HepG2 (cell line): ENCODE measurements at regions not wholly inside any gene's neighbourhood (a gene's known extent, or its start where the extent isn't known, plus 50 kb on each side); places are given as distances from the start of the nearest gene placed in this dataset.

Experiments
- GFI1 ChIP-seq: sonication (generic); formaldehyde crosslinking; IDR thresholded peaks from 2 replicates; pipeline ENCODE4 v1.5.0; 2020; ENCODE audit warnings: missing genetic modification reagents, mild to moderate bottlenecking, borderline replicate concordance
- JUN ChIP-seq: sonication (generic); formaldehyde crosslinking; IDR thresholded peaks from 2 replicates; pipeline ENCODE4 v1.4.0; 2020; ENCODE audit warnings: mild to moderate bottlenecking, missing genetic modification reagents
- PHF8 ChIP-seq: sonication (generic); formaldehyde crosslinking; IDR thresholded peaks from 2 replicates; pipeline ENCODE4 v1.5.0; 2020; ENCODE audit warnings: missing genetic modification reagents
- SRF ChIP-seq: IDR thresholded peaks from 2 replicates; pipeline ENCODE4 v1.6.1; 2011; ENCODE audit warnings: mild to moderate bottlenecking, low read depth, low read length, moderate library complexity
- ZNF350 ChIP-seq: sonication (generic); formaldehyde crosslinking; IDR thresholded peaks from 2 replicates; pipeline ENCODE4 v1.4.0; 2020; ENCODE audit warnings: mild to moderate bottlenecking, low read depth, missing genetic modification reagents, borderline replicate concordance
- TF ChIP-seq, protein P1 (sequence below): sonication (generic); formaldehyde crosslinking; IDR thresholded peaks from 2 replicates; pipeline ENCODE4 v1.5.0; 2020; ENCODE audit warnings: mild to moderate bottlenecking, missing genetic modification reagents, moderate library complexity
- TF ChIP-seq, protein P2 (sequence below): sonication (generic); formaldehyde crosslinking; IDR thresholded peaks from 2 replicates; pipeline ENCODE4 v1.4.0; 2020; ENCODE audit warnings: missing genetic modification reagents

DNA sequence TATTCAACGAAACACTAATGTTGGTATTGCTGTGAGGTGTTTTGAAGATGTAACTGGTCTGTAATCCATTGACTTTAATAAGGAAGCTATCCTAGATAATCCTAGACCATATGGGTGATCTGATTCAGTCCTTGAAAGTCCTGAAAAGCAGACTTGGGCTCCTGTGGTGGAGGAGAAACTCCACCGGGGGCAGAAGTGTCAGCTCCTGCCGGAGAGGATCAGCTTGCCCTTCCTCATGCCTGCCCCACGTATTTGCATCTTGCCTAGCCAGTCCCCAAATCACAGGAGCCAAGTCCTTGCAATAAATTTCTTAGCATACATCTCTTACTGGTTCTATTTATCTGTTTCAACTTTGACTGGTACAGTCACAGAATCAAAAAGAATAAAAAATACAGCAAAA, 144.2 kb upstream of the DLGAP1 start:
- no peak for TF ChIP-seq SRF
- no peak for TF ChIP-seq GFI1 (CRISPR knock-in tag)
- TF ChIP-seq, protein P1, sequence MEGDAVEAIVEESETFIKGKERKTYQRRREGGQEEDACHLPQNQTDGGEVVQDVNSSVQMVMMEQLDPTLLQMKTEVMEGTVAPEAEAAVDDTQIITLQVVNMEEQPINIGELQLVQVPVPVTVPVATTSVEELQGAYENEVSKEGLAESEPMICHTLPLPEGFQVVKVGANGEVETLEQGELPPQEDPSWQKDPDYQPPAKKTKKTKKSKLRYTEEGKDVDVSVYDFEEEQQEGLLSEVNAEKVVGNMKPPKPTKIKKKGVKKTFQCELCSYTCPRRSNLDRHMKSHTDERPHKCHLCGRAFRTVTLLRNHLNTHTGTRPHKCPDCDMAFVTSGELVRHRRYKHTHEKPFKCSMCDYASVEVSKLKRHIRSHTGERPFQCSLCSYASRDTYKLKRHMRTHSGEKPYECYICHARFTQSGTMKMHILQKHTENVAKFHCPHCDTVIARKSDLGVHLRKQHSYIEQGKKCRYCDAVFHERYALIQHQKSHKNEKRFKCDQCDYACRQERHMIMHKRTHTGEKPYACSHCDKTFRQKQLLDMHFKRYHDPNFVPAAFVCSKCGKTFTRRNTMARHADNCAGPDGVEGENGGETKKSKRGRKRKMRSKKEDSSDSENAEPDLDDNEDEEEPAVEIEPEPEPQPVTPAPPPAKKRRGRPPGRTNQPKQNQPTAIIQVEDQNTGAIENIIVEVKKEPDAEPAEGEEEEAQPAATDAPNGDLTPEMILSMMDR (CRISPR knock-in tag) = no peak
- no peak for TF ChIP-seq PHF8 (CRISPR knock-in tag)
- TF ChIP-seq, protein P2, sequence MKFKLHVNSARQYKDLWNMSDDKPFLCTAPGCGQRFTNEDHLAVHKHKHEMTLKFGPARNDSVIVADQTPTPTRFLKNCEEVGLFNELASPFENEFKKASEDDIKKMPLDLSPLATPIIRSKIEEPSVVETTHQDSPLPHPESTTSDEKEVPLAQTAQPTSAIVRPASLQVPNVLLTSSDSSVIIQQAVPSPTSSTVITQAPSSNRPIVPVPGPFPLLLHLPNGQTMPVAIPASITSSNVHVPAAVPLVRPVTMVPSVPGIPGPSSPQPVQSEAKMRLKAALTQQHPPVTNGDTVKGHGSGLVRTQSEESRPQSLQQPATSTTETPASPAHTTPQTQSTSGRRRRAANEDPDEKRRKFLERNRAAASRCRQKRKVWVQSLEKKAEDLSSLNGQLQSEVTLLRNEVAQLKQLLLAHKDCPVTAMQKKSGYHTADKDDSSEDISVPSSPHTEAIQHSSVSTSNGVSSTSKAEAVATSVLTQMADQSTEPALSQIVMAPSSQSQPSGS (CRISPR knock-in tag) = no peak
- no peak for TF ChIP-seq JUN (CRISPR knock-in tag)
- TF ChIP-seq ZNF350 (CRISPR knock-in tag) = no peak
